ENCODE measurements at regions not wholly inside any gene's neighbourhood (a gene's known extent, or its start where the extent isn't known, plus 50 kb on each side); places are given as distances from the start of the nearest gene placed in this dataset.
A peak's percentile ranks its signal among the peaks of the same experiment; 100 is the strongest.

GRCh38 chr2:15766303-15766861, 174.0 kb upstream of the MYCN start:
- H3K27me3 ChIP-seq = no peaks in the 10 kb centered on the region
- H3K4me3 ChIP-seq = no peak overlapping the region
- H3K27ac ChIP-seq = peak overlapping the region in 1 of 3 donors; percentile 38
- intact Hi-C loops (cut with DNase I) = no loop called here
- ATAC-seq (peak; percentile 84 to 93 (median 88)), DNase-seq (peak; percentile 71 to 90 (median 84))
- no peaks in the 10 kb centered on the region for H3K36me3 ChIP-seq
- H3K9me3 ChIP-seq = no peaks in the 10 kb centered on the region
- 18% methylated on average over 9 of the region's 9 CpGs for WGBS (ENCODE audit: insufficient coverage, low coverage, low lambda C conversion rate, missing lambda C conversion rate)
- TF ChIP-seq CTCF (IDR thresholded peaks at IDR 0.05) = no peak
- no peak for TF ChIP-seq POLR2A (IDR thresholded peaks at IDR 0.05)
- peaks cover 0 to 45% (median 21%) of the 10 kb centered on the region in 4 donors for H3K4me1 ChIP-seq

- H3K4me3 ChIP-seq = no peak overlapping the region
- WGBS (ENCODE audit: insufficient coverage, low coverage, low lambda C conversion rate, missing lambda C conversion rate) = 78% methylated on average over 8 of the region's 17 CpGs
- H3K27me3 ChIP-seq = no peaks in the 10 kb centered on the region
- DNase-seq (no peak), ATAC-seq (peak in 3 of 4 donors; percentile 5 to 15 (median 7))
- intact Hi-C loops (cut with DNase I) = no loop called here
- peak overlapping the region in 1 of 3 donors; percentile 38 for H3K27ac ChIP-seq
- H3K9me3 ChIP-seq = no peaks in the 10 kb centered on the region
- H3K36me3 ChIP-seq = no peaks in the 10 kb centered on the region
- no peak for TF ChIP-seq POLR2A (IDR thresholded peaks at IDR 0.05)
- TF ChIP-seq CTCF (IDR thresholded peaks at IDR 0.05) = no peak
- H3K4me1 ChIP-seq = peaks cover 0 to 43% (median 20%) of the 10 kb centered on the region in 4 donors
These were observed 173.3 kb upstream of the MYCN start for GRCh38 chr2:15766911-15767597.

- intact Hi-C loops (cut with DNase I) = no loop called here
- Histone ChIP-seq H3K9me3 (no peaks in the 10 kb centered on the region), H3K27ac (no peak overlapping the region), H3K4me1 (peaks cover 0 to 37% (median 17%) of the 10 kb centered on the region in 4 donors), H3K36me3 (no peaks in the 10 kb centered on the region), H3K4me3 (no peak overlapping the region), H3K27me3 (no peaks in the 10 kb centered on the region)
- 81% methylated on average over 2 of the region's 5 CpGs for WGBS (ENCODE audit: insufficient coverage, low coverage, low lambda C conversion rate, missing lambda C conversion rate)
- TF ChIP-seq POLR2A (IDR thresholded peaks at IDR 0.05) (no peak), CTCF (IDR thresholded peaks at IDR 0.05) (no peak)
- DNase-seq (no peak), ATAC-seq (no peak)
These were observed 172.7 kb upstream of the MYCN start for GRCh38 chr2:15767679-15768078.

GRCh38 chr2:15768142-15768541, 172.2 kb upstream of the MYCN start:
- intact Hi-C loops (cut with DNase I) = no loop called here
- TF ChIP-seq POLR2A (IDR thresholded peaks at IDR 0.05) (no peak), CTCF (IDR thresholded peaks at IDR 0.05) (no peak)
- 67% methylated on average over 4 of the region's 7 CpGs for WGBS (ENCODE audit: insufficient coverage, low coverage, low lambda C conversion rate, missing lambda C conversion rate)
- no peak overlapping the region for H3K4me3 ChIP-seq
- H3K27me3 ChIP-seq = no peaks in the 10 kb centered on the region
- ATAC-seq (no peak), DNase-seq (no peak)
- no peaks in the 10 kb centered on the region for H3K36me3 ChIP-seq
- no peak overlapping the region for H3K27ac ChIP-seq
- H3K9me3 ChIP-seq = no peaks in the 10 kb centered on the region
- H3K4me1 ChIP-seq = peaks cover 0 to 32% (median 16%) of the 10 kb centered on the region in 4 donors

Measured in right lobe of liver (tissue), 6 donors.